ENCODE measurements at regions not wholly inside any gene's neighbourhood (a gene's known extent, or its start where the extent isn't known, plus 50 kb on each side); places are given as distances from the start of the nearest gene placed in this dataset.

DNA sequence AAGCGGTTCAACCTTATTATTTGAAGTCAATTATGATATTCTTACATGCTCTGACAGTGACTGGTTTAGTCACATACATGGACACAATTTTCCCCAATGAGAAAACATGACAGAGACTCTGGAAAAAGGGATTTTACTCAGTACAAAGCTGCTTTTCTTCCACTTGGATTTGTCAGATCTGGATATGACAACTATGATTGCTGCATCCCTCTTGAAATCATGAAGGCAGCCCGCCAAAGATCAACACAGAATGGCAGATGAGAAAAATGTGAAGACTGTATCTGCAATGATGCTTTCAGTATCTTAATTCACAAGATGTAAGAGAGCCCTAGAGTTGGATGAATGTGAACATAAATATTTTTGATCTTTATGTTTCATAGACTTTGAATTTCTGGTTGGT is 439.6 kb downstream of the CDH8 start:
- DNase-seq, result no peak

DNA sequence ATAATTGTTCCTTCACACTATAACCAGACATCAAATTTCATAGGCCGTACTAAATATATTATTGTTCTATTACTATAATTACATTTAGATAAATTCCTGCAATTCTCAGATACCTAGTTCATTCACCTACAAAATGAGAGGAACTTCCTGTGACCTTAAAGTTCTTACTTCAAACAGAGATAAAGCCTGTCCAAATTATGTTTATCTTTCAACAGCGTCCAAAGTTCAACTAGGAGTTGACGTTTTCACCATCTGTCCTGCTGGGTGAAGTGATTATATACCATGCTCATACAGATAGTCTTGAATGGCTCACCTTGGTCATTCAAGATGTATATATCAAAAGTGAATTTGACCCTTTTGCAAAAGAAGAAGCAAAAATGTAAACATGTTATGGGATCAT is 440.6 kb downstream of the CDH8 start:
- DNase-seq, result no peak

DNA sequence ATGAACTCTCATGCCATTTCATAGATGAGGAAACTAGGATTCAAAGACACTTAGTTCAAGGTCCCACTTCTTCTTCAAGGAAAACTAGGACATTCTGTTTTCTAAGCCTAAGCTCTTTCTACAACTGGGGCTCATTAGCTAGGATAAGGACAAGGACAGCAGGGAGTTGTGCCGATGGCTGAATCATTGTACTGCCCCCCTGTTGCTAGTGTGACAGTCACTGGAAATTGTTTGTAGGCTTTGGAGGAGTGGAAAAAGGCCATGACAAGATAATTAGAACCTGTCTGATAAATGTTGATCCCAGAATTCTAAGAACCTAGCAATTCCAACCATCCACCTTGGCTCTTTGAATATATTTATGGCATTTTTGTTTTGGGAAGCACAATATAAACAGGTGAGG is 445.7 kb downstream of the CDH8 start:
- DNase-seq, result no peak

DNA sequence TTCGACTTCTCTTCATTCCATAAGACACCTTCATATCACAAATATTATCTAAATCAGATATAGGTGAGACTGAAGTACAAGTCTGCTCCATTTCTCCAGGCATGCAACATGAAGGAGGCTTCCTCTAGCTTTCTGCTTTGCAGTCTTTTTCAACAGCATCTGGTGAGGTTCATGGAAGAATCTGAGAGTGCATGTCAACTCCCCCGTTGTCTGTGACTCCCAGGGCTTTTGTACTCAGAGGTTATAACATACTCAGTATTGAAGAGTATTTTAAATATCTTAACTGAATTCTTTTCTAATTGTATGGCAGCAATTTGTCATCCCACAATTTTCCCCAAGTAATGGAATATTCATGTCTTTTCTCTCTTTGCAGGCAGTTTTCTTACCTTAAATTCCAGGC is 448.7 kb downstream of the CDH8 start:
- no peak for DNase-seq

DNA sequence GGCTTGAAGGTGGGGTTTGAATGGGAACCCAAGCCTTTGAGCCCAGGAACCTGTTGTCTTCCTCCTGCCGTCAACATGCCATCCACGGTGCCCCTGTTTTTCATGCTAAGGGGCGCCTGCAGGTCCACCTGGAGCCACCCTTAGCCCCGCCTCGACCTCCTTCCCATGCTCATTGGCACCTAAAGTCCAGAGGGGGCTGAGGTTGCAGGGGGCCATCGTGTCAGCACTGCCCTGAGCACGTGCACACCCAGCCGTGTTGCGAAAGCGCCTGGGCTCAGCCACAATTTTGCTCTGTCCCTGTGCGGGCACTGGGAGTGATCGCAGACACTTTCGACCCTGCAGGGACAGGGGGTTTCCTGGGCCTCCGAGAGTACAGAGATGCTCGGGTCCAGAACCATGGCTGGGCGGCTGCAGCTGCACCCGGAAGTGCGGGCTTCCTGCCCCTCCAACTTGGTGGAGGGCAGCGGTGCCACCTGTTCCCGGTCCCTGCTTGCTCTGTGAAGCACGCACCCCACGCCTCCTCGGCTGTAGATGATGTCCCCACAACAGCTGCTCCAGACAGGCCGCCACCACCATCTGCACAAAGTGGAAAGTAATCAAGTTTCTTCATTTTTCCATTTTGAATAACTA is 454.7 kb downstream of the CDH8 start:
- DNase-seq, result no peak

GRCh38 chr16:61580579-61580978 is 455.7 kb downstream of the CDH8 start:
- DNase-seq, result no peak

DNA sequence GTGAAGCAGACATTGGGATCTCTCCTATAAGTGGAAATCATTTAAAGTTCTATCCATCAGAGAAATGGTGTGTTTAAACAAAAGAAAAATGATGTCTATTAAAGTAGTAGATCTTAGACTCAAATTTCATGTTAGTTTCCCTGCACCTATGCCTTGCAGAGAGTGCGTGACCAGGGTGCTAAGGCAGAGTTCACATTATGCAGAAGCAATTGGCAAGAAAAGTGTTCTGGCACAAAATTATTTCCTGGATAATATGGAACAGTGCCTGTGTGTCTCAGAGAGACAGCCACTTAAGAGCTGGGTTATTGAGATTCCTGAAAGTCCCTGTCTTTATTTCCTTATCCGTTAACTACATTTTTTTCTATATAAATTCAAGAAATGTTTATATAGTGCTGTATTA is 457.0 kb downstream of the CDH8 start:
- DNase-seq, result no peak

DNA sequence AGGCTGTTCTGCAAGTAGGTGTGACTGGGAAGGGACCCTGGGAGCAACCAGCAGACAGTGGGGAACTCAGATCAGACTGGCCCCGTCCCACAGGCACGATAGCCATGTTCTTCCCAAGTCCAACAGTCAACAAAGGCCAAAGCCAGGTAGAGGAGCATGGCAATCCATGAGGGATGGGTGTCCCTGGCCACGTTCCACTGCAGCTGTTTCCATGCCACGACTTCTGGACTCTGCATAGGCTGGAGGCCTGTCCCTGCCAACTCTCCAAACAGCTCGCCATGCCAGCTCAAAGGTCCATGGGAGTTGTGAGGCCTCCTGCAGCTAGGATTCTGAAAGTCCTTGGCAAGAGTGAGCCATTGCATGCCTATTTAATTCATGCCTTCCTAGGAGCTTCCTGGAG is 459.8 kb downstream of the CDH8 start:
- no peak for DNase-seq

GRCh38 chr16:61575617-61576016 is 460.6 kb downstream of the CDH8 start:
- no peak for DNase-seq

DNA sequence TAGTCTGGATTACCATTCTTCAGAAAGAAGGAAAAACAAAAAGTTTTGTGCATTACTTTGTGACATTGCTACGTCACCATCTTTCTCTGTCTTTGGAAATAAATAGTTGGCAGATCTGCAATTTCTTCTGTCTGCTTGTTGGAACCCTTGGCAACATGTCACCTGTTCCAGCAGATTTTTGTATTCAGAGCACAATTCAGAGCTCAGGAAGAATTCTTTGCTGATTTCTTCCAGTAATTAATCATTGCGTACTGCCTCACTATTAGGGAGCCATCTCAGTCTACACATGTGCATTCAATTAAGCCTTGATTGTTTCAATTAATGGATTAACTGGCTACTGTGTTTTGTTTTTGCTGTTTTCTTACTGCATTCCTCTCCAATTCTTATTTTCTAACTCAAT is 467.2 kb downstream of the CDH8 start:
- no peak for DNase-seq

DNA sequence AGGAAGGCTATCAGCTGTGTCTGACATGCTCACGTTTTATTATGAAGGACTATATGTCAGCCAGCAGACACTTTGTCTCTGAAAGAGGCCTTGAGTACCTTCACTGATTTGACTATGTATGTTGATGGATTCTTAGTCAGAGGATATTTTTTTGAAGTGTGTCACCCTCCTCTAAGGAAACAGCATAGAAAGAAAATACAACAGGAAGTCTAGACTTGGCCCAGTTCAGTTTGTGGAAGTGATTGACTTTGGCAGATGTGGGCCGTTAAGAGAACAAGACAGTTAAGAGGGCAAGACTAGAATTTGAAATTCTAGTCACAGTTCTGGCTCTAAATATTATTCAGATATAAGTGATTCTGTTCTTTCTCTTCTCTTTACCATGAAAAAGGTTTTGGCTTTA is 471.5 kb downstream of the CDH8 start:
- no peak for DNase-seq

GRCh38 chr16:61555718-61556441 is 480.4 kb downstream of the CDH8 start:
- DNase-seq, result no peak

GRCh38 chr16:61549327-61549726 is 486.9 kb downstream of the CDH8 start:
- no peak for DNase-seq

- DNase-seq, result no peak
Measured at GRCh38 chr16:61547626-61548025, 488.6 kb downstream of the CDH8 start.

GRCh38 chr16:61544165-61544564 is 492.1 kb downstream of the CDH8 start:
- no peak for DNase-seq

DNA sequence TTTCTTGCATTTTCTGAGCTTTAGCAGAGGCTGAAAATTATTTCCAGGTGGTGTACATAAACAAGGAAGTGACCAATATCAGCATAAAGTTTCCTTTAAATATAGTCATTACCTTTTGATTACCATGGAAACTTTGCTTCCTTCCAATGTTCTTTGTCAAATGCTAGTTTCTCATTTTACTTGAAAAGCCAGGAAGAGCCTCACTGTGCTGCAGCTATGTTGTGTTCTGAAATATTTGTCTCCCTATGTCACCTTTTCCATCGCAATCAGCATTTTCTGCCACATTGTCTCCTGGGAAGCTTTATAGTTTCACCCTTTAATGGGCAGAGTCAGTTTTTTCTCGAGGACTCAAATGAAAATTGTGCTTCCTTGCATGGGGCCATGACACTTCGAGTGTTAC is 496.0 kb downstream of the CDH8 start:
- DNase-seq, result no peak

DNA sequence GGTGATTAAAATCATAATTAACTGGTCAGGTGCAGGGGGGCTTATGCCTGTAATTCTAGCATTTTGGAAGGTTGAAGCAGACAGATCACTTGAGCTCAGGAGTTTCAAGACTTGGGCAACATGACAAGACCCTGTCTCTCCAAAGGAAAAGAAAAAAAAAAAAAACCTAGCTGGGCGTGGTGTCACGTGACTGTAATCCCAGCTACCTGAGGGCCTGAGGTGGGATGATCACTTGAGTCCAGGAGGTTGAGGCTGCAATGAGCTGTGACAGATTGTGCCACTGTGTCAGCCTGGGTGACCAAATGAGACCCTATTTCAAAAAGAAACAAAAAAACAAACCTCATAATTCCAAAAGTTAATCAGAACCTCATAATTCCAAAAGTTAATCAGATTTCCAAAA is 505.5 kb downstream of the CDH8 start:
- no peak for DNase-seq

DNA sequence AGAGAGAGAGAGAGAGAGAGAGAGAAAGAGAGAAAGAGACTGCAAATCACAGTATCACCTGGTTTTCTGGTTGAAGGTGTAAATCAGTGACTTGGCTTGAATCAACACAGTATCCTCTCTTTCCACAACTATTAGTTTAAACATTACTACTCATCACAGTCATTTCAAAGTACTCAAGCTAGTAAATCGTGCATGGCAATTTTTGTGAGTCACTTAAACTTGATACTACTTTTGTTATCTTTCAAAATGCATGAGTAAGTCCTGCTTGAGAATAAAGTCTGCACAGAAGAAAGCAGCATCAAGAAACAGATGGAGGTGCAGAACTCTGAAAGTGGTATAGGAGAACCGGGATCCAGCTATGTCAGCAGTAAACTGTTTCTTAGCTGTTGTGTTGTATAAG is 535.4 kb downstream of the CDH8 start:
- DNase-seq, result no peak

DNA sequence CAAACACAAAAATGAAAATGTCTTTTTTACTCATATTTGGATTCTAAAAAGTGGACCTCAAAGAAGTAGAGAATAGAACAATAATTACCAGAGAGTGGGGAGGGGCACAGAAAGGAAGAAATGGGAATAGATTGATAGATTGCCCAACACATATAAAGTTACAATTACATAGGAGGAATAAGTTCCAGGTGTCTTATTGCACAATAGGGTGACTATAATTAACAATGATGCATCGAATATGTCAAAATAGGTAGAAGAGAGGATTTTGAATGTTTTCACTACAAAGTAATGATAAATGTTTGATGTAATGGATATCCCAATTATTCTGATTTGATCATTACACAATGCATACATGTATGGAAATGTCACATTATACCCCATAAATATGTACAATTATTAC is 556.0 kb downstream of the CDH8 start:
- no peak for DNase-seq

DNA sequence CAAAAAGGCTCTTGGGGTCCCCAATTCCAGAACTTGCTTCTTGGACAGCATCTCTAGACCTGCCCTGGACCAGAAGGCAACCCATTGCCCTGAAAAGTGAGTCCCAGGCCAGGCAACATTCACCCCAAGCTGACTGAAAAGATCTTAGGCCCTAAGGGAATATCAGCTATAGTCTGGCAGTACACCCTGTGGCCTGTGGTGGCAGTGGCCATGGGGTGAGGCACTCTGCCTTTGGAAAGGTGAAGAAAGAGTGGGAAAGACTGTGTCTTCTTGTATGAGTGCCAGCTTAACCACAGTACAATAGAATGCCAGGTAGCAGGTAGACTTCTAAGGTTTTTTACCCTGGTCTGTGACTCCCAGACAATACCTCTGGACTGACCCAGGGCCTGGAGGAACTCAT is 564.5 kb downstream of the CDH8 start:
- no peak for DNase-seq

DNA sequence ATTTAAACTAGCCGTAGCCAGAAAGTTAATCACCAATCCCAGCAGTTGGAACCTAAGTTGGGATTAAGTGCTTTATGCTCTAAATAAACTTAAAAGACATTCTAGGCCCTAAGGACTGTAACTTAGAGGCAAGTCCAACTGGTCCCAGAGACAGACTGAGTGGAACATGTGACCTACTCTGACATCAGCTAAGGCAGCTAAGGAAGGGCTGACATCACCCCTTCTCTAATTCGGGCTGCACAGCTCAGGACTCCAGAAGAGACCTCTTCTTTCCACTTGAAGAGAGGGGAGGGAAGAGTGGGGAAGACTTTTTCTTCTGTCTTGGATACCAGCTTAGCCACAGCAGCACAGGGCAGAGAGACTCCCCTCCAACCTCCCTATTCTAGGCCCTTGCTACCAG is 565.2 kb downstream of the CDH8 start:
- no peak for DNase-seq

DNA sequence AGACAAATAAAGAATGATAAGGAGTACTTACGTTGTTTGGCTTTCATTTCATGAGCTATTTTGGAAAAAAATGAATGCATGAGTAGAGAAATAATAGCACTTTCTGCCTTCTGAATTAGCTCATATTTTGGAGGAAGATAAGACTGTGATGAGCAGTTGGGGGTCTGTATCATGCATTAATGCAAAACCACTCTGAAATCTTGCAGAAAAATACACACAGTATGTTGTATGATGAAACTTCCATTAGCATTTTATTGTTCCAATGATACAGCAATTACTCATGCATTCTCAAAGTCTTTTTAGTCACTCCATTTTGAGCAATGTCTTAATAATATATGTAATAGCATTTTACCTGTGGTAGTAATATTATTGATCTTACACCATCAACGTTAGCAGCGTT is 571.0 kb downstream of the CDH8 start:
- no peak for DNase-seq

- no peak for DNase-seq
Measured at GRCh38 chr16:61460020-61460419, 576.2 kb downstream of the CDH8 start.

GRCh38 chr16:61435346-61435745 is 600.9 kb downstream of the CDH8 start:
- DNase-seq, result no peak

- no peak for DNase-seq
Measured at GRCh38 chr16:61432421-61432820, 603.8 kb downstream of the CDH8 start.

Data from COR-L47 (cell line).